ENCODE measurements at regions not wholly inside any gene's neighbourhood (a gene's known extent, or its start where the extent isn't known, plus 50 kb on each side); places are given as distances from the start of the nearest gene placed in this dataset.

GRCh38 chrX:121858867-121859647 is 811.6 kb downstream of the GLUD2 start (continued):
- TF ChIP-seq REST (IDR thresholded peaks at IDR 0.05; ENCODE audit: borderline replicate concordance) (no peak), REST (CRISPR knock-in tag; IDR thresholded peaks at IDR 0.05; ENCODE audit: low read depth) (no peak), PRDM10 (IDR thresholded peaks at IDR 0.05; ENCODE audit: partially characterized antibody) (no peak), ZBTB2 (IDR thresholded peaks at IDR 0.05) (no peak), ATF1 (CRISPR knock-in tag; IDR thresholded peaks at IDR 0.05) (no peak), ATF1 (tag; IDR thresholded peaks at IDR 0.05) (no peak), BRF1 (IDR thresholded peaks at IDR 0.05; ENCODE audit: borderline replicate concordance, extremely low read depth, insufficient read length) (no peak), SMAD1 (IDR thresholded peaks at IDR 0.05; ENCODE audit: low read depth, low read length, partially characterized antibody) (no peak), POLR2G (IDR thresholded peaks at IDR 0.05; ENCODE audit: low read depth, low read length) (no peak)

Measured in K562 (cell line).